ENCODE measurements at regions not wholly inside any gene's neighbourhood (a gene's known extent, or its start where the extent isn't known, plus 50 kb on each side); places are given as distances from the start of the nearest gene placed in this dataset.

- Mint-ChIP-seq H3K27me3 (ENCODE audit: low read depth in 2 of 2) (no peaks in the 10 kb centered on the region), H3K9me3 (peaks cover 4 to 8% of the 10 kb centered on the region in 2 donors), H3K4me1 (no peaks in the 10 kb centered on the region), H3K36me3 (no peaks in the 10 kb centered on the region), H3K27ac (no peak overlapping the region), H3K4me3 (no peak overlapping the region)
- no peaks in the 10 kb centered on the region for H3K9me3 ChIP-seq (ENCODE audit: control insufficient read depth, insufficient read depth, low read length)
- H3K27me3 ChIP-seq (ENCODE audit: control insufficient read depth, insufficient read depth, low read length), result no peaks in the 10 kb centered on the region
- H3K4me3 ChIP-seq (ENCODE audit: low read length), result no peak overlapping the region
- WGBS (ENCODE audit: insufficient coverage), result no CpG with 5 or more reads among the region's 2 CpGs
- no peaks in the 10 kb centered on the region for H3K36me3 ChIP-seq (ENCODE audit: control insufficient read depth, insufficient read depth, low read length)
- intact Hi-C loops (cut with micrococcal nuclease), result no loop called here
- no peaks in the 10 kb centered on the region for H3K4me1 ChIP-seq (ENCODE audit: control insufficient read depth, insufficient read depth, low read length)
- DNase-seq, result no peak
- no peak for TF ChIP-seq CTCF (IDR thresholded peaks at IDR 0.05)
- no peak overlapping the region for H3K27ac ChIP-seq (ENCODE audit: low read length)
- ATAC-seq, result no peak
Observed at GRCh38 chr5:164580155-164580554, 1074.7 kb downstream of the MAT2B start.

DNA sequence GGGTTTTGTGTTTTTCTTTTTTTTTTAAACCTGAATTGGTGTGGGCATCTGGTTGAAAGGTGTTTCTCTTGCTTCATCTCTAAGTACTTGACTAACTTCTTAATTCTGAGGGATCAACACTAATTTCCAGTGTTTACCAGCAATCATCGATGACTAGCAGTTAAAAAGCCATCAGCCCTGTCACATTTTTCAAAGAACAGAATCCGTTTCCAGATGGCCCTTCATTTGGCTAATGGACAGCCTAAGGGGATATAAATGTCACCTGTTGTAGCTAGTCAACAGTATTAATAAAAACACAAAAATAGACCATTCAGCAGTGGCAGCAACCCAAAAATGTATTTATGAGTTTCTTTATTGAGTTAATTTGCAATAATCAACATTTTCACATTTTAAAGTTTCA, 1076.5 kb downstream of the MAT2B start:
- ATAC-seq (no peak), DNase-seq (no peak)
- Histone ChIP-seq H3K36me3 (ENCODE audit: control insufficient read depth, insufficient read depth, low read length) (no peaks in the 10 kb centered on the region), H3K4me3 (ENCODE audit: low read length) (no peak overlapping the region), H3K27ac (ENCODE audit: low read length) (no peak overlapping the region), H3K27me3 (ENCODE audit: control insufficient read depth, insufficient read depth, low read length) (no peaks in the 10 kb centered on the region), H3K4me1 (ENCODE audit: control insufficient read depth, insufficient read depth, low read length) (no peaks in the 10 kb centered on the region), H3K9me3 (ENCODE audit: control insufficient read depth, insufficient read depth, low read length) (no peaks in the 10 kb centered on the region)
- no peaks in the 10 kb centered on the region for H3K36me3 Mint-ChIP-seq
- no peaks in the 10 kb centered on the region for H3K27me3 Mint-ChIP-seq (ENCODE audit: low read depth in 2 of 2)
- peaks cover 4 to 8% of the 10 kb centered on the region in 2 donors for H3K9me3 Mint-ChIP-seq
- WGBS (ENCODE audit: insufficient coverage), result 87% methylated on average over 2 of the region's 2 CpGs
- no peaks in the 10 kb centered on the region for H3K4me1 Mint-ChIP-seq
- intact Hi-C loops (cut with micrococcal nuclease), result no loop called here
- no peak overlapping the region for H3K4me3 Mint-ChIP-seq
- TF ChIP-seq CTCF (IDR thresholded peaks at IDR 0.05), result no peak
- H3K27ac Mint-ChIP-seq, result no peak overlapping the region

GRCh38 chr5:164593982-164594381, 1088.6 kb downstream of the MAT2B start:
- Mint-ChIP-seq H3K27ac (no peak overlapping the region), H3K9me3 (peaks cover 4 to 10% of the 10 kb centered on the region in 2 donors), H3K27me3 (ENCODE audit: low read depth in 2 of 2) (no peaks in the 10 kb centered on the region), H3K4me1 (no peaks in the 10 kb centered on the region), H3K4me3 (no peak overlapping the region), H3K36me3 (no peaks in the 10 kb centered on the region)
- H3K36me3 ChIP-seq (ENCODE audit: control insufficient read depth, insufficient read depth, low read length), result no peaks in the 10 kb centered on the region
- H3K4me3 ChIP-seq (ENCODE audit: low read length), result no peak overlapping the region
- H3K4me1 ChIP-seq (ENCODE audit: control insufficient read depth, insufficient read depth, low read length), result no peaks in the 10 kb centered on the region
- ATAC-seq (no peak), DNase-seq (no peak)
- H3K27me3 ChIP-seq (ENCODE audit: control insufficient read depth, insufficient read depth, low read length), result no peaks in the 10 kb centered on the region
- H3K9me3 ChIP-seq (ENCODE audit: control insufficient read depth, insufficient read depth, low read length), result no peaks in the 10 kb centered on the region
- H3K27ac ChIP-seq (ENCODE audit: low read length), result no peak overlapping the region
- intact Hi-C loops (cut with micrococcal nuclease), result no loop called here
- no peak for TF ChIP-seq CTCF (IDR thresholded peaks at IDR 0.05)

DNA sequence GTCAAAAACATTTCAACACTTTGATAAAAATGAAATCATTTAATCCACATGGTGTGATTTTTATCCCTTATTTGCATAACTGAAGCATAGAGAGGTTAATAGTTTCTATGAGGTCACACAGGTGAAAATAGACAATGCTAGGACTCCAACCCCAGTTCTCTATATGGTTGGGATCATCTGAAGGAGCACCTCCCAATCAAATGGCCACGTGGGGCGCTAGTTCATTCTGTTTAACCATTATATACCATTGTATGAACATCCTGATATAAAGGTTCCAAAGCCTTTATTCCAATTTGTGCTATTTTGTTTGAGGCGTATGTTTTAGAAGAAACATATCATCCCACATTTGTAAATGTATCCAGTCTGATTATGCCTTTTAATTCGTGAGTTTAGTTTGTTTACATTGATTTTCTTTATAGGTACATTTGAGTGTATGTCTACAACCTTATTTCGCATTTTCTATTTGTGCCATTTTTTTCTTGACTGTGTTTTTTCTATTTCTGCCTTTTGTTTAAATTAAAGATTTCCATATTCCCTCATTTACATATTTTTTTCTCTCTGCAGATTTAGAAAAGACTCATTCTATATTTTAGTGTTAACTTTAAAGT, 1092.0 kb downstream of the MAT2B start:
- WGBS (ENCODE audit: insufficient coverage), result no CpG with 5 or more reads among the region's 5 CpGs
- H3K27ac ChIP-seq (ENCODE audit: low read length), result no peak overlapping the region
- no peaks in the 10 kb centered on the region for H3K4me1 Mint-ChIP-seq
- H3K27me3 ChIP-seq (ENCODE audit: control insufficient read depth, insufficient read depth, low read length), result no peaks in the 10 kb centered on the region
- H3K4me3 Mint-ChIP-seq, result no peak overlapping the region
- peaks cover 9 to 15% of the 10 kb centered on the region in 2 donors for H3K9me3 Mint-ChIP-seq
- H3K27ac Mint-ChIP-seq, result no peak overlapping the region
- intact Hi-C loops (cut with micrococcal nuclease), result no loop called here
- no peak for TF ChIP-seq CTCF (IDR thresholded peaks at IDR 0.05)
- H3K27me3 Mint-ChIP-seq (ENCODE audit: low read depth in 2 of 2), result no peaks in the 10 kb centered on the region
- H3K36me3 ChIP-seq (ENCODE audit: control insufficient read depth, insufficient read depth, low read length), result no peaks in the 10 kb centered on the region
- H3K4me3 ChIP-seq (ENCODE audit: low read length), result no peak overlapping the region
- peaks cover 4% of the 10 kb centered on the region for H3K9me3 ChIP-seq (ENCODE audit: control insufficient read depth, insufficient read depth, low read length)
- DNase-seq (no peak), ATAC-seq (no peak)
- H3K4me1 ChIP-seq (ENCODE audit: control insufficient read depth, insufficient read depth, low read length), result no peaks in the 10 kb centered on the region
- H3K36me3 Mint-ChIP-seq, result no peaks in the 10 kb centered on the region

Measured in natural killer cell (primary cell).